CD14-positive monocyte (primary cell): ENCODE measurements at regions not wholly inside any gene's neighbourhood (a gene's known extent, or its start where the extent isn't known, plus 50 kb on each side); places are given as distances from the start of the nearest gene placed in this dataset.

Experiments
- DNase-seq, 3 donors: peaks; one replicate each; pipeline ENCODE4 v3.0.0-alpha.2; 2011 to 2022
- H2AFZ ChIP-seq: 2 replicates; pipeline ENCODE4 v1.6.0; 2012; ENCODE audit warnings: mild to moderate bottlenecking, low read depth, low read length, inconsistent platforms; ENCODE audit not compliant: insufficient read depth, poor library complexity, severe bottlenecking
- H3K27ac ChIP-seq, 2 donors: 1 replicate in 1 of 2; 2 replicates in 1 of 2; pipeline ENCODE4 v1.5.1; 2012 to 2013; ENCODE audit warnings: low read length in 2 of 2, control low read depth in 1 of 2, inconsistent platforms in 1 of 2, low read depth in 1 of 2, mild to moderate bottlenecking in 1 of 2
- H3K27me3 ChIP-seq, 2 donors: one replicate each; pipeline versions ENCODE4 v1.6.0 to v1.6.1; 2011 to 2013; ENCODE audit warnings: low read length in 2 of 2; ENCODE audit not compliant: control insufficient read depth in 2 of 2, insufficient read depth in 2 of 2
- H3K36me3 ChIP-seq, 2 donors: replicated peaks in 1 of 2; 1 replicate in 1 of 2; 2 replicates in 1 of 2; pipeline versions ENCODE4 v1.5.1 to v1.6.1; 2012 to 2013; ENCODE audit warnings: low read length in 2 of 2, control low read depth in 1 of 2, inconsistent platforms in 1 of 2, mild to moderate bottlenecking in 1 of 2; ENCODE audit not compliant: insufficient read depth in 2 of 2, control insufficient read depth in 1 of 2
- H3K4me1 ChIP-seq, 2 donors: 1 replicate in 1 of 2; 2 replicates in 1 of 2; pipeline versions ENCODE4 v1.5.1 to v1.6.1; 2012 to 2013; ENCODE audit warnings: low read length in 2 of 2, control low read depth in 1 of 2, inconsistent platforms in 1 of 2, mild to moderate bottlenecking in 1 of 2, moderate library complexity in 1 of 2; ENCODE audit not compliant: insufficient read depth in 2 of 2, control insufficient read depth in 1 of 2
- H3K4me2 ChIP-seq: replicated peaks from 2 replicates; pipeline ENCODE3; 2012; ENCODE audit warnings: low read length, moderate library complexity, mild to moderate bottlenecking; ENCODE audit not compliant: poor library complexity, severe bottlenecking; ENCODE audit errors: extremely low read depth
- H3K4me3 ChIP-seq, 3 experiments: fragments of 200-600 bp in 1 of 3; sonication (generic) in 1 of 3; replicated peaks in 1 of 3; 1 replicate in 2 of 3; 2 replicates in 1 of 3; pipeline ENCODE4 v1.5.1; 2011 to 2013; ENCODE audit warnings: low read length in 3 of 3, mild to moderate bottlenecking in 3 of 3, control low read depth in 2 of 3, low read depth in 2 of 3, inconsistent platforms in 1 of 3, moderate library complexity in 1 of 3
- H3K79me2 ChIP-seq: 2 replicates; pipeline ENCODE4 v1.6.0; 2012; ENCODE audit warnings: mild to moderate bottlenecking, control low read depth, inconsistent platforms, low read length, moderate library complexity; ENCODE audit not compliant: insufficient read depth
- H3K9ac ChIP-seq: 2 replicates; pipeline ENCODE4 v1.6.0; 2017; ENCODE audit warnings: low read length, mild to moderate bottlenecking; ENCODE audit not compliant: insufficient read depth, poor library complexity, severe bottlenecking
- H3K9me3 ChIP-seq, 2 donors: replicated peaks in 1 of 2; 1 replicate in 1 of 2; 2 replicates in 1 of 2; pipeline versions ENCODE4 v1.5.1 to v1.6.1; 2012 to 2013; ENCODE audit warnings: low read length in 2 of 2, control low read depth in 1 of 2; ENCODE audit not compliant: control insufficient read depth in 1 of 2, insufficient read depth in 1 of 2
- H4K20me1 ChIP-seq: 2 replicates; pipeline ENCODE4 v1.6.0; 2012; ENCODE audit warnings: mild to moderate bottlenecking, low read length, control low read depth, moderate library complexity; ENCODE audit not compliant: insufficient read depth
- H3K27ac Mint-ChIP-seq, 7 donors: one replicate each; pipeline ENCODE4 v1.8.0; 2020; ENCODE audit warnings: mild to moderate bottlenecking in 7 of 7, mixed read lengths in 7 of 7, moderate library complexity in 6 of 7, inconsistent platforms in 2 of 7
- H3K27me3 Mint-ChIP-seq, 3 donors: one replicate each; pipeline ENCODE4 v1.8.0; 2021 to 2022; ENCODE audit warnings: low read depth in 3 of 3, mild to moderate bottlenecking in 3 of 3, mixed read lengths in 3 of 3, moderate library complexity in 3 of 3, inconsistent platforms in 1 of 3
- H3K36me3 Mint-ChIP-seq, 2 donors: one replicate each; pipeline ENCODE4 v1.8.0; 2020; ENCODE audit warnings: mixed read lengths in 2 of 2, inconsistent platforms in 1 of 2, mild to moderate bottlenecking in 1 of 2
- H3K4me1 Mint-ChIP-seq: one replicate; pipeline ENCODE4 v1.8.0; 2020; ENCODE audit warnings: mild to moderate bottlenecking, mixed read lengths
- H3K4me3 Mint-ChIP-seq, 2 donors: one replicate each; pipeline ENCODE4 v1.8.0; 2020; ENCODE audit warnings: mild to moderate bottlenecking in 2 of 2, mixed read lengths in 2 of 2, moderate library complexity in 1 of 2
- H3K9me3 Mint-ChIP-seq, 7 donors: one replicate each; pipeline ENCODE4 v1.8.0; 2020 to 2022; ENCODE audit warnings: mixed read lengths in 7 of 7, mild to moderate bottlenecking in 6 of 7, moderate library complexity in 6 of 7, inconsistent platforms in 2 of 7
- WGBS: methylation state at CpG from one replicate; pipeline ENCODE4 v1.1.5; 2013; ENCODE audit warnings: missing lambda C conversion rate; ENCODE audit not compliant: insufficient coverage; 5-methylcytosine and 5-hydroxymethylcytosine counted together
- intact Hi-C, 2 donors: fragments of 100-400 bp; cut with micrococcal nuclease; formaldehyde crosslinking; loops; one replicate each; pipeline versions ENCODE4 v1.15.0 to v1.15.1; 2023
- TF ChIP-seq, protein P1 (sequence below): fragments of 200-600 bp; IDR thresholded peaks from one replicate; pipeline ENCODE4 v1.8.0; 2022; ENCODE audit warnings: antibody characterized with exemption, mild to moderate bottlenecking

DNA sequence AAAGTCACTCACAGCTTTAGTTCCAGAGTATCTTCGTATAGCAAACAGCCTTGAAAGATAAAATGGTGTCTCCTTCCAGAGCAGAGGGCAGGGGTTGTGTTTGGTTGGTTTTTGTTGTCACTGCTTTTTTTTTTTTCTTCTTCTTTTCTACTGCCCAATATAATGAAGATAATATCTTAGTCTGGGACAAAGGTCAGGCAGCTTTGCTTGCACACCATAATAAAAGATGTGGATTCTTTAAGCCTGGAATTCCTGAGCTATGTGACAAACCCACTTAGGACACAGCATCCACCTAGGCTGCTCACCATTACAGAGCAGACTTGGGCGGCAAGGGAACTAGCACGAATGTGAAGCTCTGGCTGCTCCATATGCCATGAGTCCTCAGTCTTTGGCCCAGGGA, 165.6 kb upstream of the MIR17HG start:
- Histone ChIP-seq H3K27ac (no peak overlapping the region), H4K20me1 (no peaks in the 10 kb centered on the region), H2AFZ (no peak overlapping the region), H3K79me2 (no peaks in the 10 kb centered on the region), H3K4me3 (no peak overlapping the region), H3K27me3 (no peaks in the 10 kb centered on the region), H3K36me3 (no peaks in the 10 kb centered on the region), H3K9me3 (no peaks in the 10 kb centered on the region), H3K4me2 (no peak overlapping the region), H3K9ac (no peak overlapping the region), H3K4me1 (no peaks in the 10 kb centered on the region)
- Mint-ChIP-seq H3K4me3 (no peak overlapping the region), H3K36me3 (no peaks in the 10 kb centered on the region), H3K4me1 (no peaks in the 10 kb centered on the region), H3K27me3 (peaks cover 0 to 4% (median 2%) of the 10 kb centered on the region in 3 donors), H3K9me3 (peaks cover 0 to 3% (median 0%) of the 10 kb centered on the region in 7 donors), H3K27ac (no peak overlapping the region)
- 94% methylated on average over 2 of the region's 3 CpGs for WGBS
- intact Hi-C loops = no loop called here
- DNase-seq = no peak
- TF ChIP-seq, protein P1, sequence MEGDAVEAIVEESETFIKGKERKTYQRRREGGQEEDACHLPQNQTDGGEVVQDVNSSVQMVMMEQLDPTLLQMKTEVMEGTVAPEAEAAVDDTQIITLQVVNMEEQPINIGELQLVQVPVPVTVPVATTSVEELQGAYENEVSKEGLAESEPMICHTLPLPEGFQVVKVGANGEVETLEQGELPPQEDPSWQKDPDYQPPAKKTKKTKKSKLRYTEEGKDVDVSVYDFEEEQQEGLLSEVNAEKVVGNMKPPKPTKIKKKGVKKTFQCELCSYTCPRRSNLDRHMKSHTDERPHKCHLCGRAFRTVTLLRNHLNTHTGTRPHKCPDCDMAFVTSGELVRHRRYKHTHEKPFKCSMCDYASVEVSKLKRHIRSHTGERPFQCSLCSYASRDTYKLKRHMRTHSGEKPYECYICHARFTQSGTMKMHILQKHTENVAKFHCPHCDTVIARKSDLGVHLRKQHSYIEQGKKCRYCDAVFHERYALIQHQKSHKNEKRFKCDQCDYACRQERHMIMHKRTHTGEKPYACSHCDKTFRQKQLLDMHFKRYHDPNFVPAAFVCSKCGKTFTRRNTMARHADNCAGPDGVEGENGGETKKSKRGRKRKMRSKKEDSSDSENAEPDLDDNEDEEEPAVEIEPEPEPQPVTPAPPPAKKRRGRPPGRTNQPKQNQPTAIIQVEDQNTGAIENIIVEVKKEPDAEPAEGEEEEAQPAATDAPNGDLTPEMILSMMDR = no peak

DNA sequence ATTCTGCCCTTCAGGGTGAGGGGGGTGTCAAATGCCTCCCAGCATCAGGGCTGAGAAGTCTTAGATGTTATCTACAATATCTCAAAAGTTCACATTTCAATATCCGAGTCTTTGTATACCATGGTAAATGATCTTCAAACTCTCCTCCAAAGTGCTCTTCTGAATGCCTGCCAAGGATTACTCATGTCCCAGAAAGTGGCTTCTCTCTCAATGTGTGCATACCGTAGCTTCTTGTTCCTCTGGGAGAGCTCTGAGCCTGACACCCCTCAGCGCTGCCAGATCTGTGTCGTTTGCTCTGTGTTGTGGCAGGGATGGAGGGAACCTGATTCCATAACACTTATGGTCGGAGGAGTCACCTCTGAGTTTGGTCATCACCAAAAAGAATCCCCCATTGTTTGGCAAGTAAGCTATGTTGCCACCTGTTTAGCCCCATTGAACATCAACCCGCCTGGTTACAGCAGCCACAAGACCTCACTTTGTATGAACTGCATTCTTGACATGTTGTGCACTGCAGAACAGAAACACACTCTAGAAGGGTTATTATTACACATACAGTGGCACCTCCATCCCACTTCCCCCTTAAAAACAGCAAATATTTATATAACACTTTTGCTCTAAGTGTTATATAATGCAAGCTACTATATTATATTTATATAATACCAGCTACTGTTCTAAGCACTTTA, 163.1 kb upstream of the MIR17HG start:
- Mint-ChIP-seq H3K9me3 (peaks cover 0 to 3% (median 0%) of the 10 kb centered on the region in 7 donors), H3K4me1 (no peaks in the 10 kb centered on the region), H3K36me3 (no peaks in the 10 kb centered on the region), H3K27ac (no peak overlapping the region), H3K27me3 (peaks cover 0 to 4% (median 2%) of the 10 kb centered on the region in 3 donors), H3K4me3 (no peak overlapping the region)
- Histone ChIP-seq H3K27ac (no peak overlapping the region), H3K9ac (no peak overlapping the region), H3K27me3 (no peaks in the 10 kb centered on the region), H3K4me1 (no peaks in the 10 kb centered on the region), H3K4me3 (no peak overlapping the region), H3K9me3 (no peaks in the 10 kb centered on the region), H3K79me2 (no peaks in the 10 kb centered on the region), H2AFZ (no peak overlapping the region), H3K4me2 (no peak overlapping the region), H4K20me1 (no peaks in the 10 kb centered on the region), H3K36me3 (no peaks in the 10 kb centered on the region)
- TF ChIP-seq, protein P1 = no peak
- no peak for DNase-seq
- intact Hi-C loops = no loop called here
- WGBS = 80% methylated on average over 1 of the region's 6 CpGs
